ENCODE measurements at regions not wholly inside any gene's neighbourhood (a gene's known extent, or its start where the extent isn't known, plus 50 kb on each side); places are given as distances from the start of the nearest gene placed in this dataset.
A peak's percentile ranks its signal among the peaks of the same experiment; 100 is the strongest.

DNA sequence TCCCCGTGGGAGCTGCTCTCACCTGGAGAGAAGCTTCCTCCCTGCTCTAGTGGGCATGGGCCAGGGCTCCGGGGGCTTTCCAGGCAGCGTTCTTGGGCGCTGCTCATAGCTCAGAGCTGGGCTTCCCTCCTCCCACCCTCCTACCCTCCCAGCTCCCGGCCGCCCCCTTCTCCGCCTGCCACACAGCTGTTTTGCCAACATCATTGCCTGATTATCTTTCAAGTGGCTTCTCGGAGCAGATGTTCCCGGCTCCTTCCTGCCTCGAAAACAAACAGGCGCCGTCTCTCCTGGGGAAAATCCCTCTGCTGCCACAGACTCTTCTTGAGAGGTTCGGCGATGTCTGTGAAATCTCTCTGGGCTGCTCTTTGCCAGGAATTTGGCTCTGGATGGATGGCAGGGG lies 195.6 kb downstream of the RPLP1 start:
- no peaks in the 10 kb centered on the region for H3K36me3 Mint-ChIP-seq
- no peak overlapping the region for H3K27ac Mint-ChIP-seq
- ATAC-seq (peak; percentile 21; the same call in 1 of the 2 replicates), DNase-seq (ENCODE audit: low spot score) (peak; percentile 28)
- no peaks in the 10 kb centered on the region for H3K27me3 Mint-ChIP-seq (ENCODE audit: low read depth)
- TF ChIP-seq ZNF416 (CRISPR knock-in tag; IDR thresholded peaks at IDR 0.05) (no peak), ETV6 (CRISPR knock-in tag; IDR thresholded peaks at IDR 0.05) (no peak), ZNF121 (CRISPR knock-in tag; IDR thresholded peaks at IDR 0.05) (no peak), GTF2I (CRISPR knock-in tag; conservative IDR thresholded peaks at IDR 0.05) (no peak), ESRRA (CRISPR knock-in tag; IDR thresholded peaks at IDR 0.05; ENCODE audit: borderline replicate concordance) (no peak), TP53 (CRISPR knock-in tag; IDR thresholded peaks at IDR 0.05) (no peak), GRHL2 (CRISPR knock-in tag; IDR thresholded peaks at IDR 0.05; ENCODE audit: insufficient replicate concordance, severe bottlenecking) (no peak)
- TF ChIP-seq, protein P1, sequence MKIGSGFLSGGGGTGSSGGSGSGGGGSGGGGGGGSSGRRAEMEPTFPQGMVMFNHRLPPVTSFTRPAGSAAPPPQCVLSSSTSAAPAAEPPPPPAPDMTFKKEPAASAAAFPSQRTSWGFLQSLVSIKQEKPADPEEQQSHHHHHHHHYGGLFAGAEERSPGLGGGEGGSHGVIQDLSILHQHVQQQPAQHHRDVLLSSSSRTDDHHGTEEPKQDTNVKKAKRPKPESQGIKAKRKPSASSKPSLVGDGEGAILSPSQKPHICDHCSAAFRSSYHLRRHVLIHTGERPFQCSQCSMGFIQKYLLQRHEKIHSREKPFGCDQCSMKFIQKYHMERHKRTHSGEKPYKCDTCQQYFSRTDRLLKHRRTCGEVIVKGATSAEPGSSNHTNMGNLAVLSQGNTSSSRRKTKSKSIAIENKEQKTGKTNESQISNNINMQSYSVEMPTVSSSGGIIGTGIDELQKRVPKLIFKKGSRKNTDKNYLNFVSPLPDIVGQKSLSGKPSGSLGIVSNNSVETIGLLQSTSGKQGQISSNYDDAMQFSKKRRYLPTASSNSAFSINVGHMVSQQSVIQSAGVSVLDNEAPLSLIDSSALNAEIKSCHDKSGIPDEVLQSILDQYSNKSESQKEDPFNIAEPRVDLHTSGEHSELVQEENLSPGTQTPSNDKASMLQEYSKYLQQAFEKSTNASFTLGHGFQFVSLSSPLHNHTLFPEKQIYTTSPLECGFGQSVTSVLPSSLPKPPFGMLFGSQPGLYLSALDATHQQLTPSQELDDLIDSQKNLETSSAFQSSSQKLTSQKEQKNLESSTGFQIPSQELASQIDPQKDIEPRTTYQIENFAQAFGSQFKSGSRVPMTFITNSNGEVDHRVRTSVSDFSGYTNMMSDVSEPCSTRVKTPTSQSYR (CRISPR knock-in tag; IDR thresholded peaks at IDR 0.05): no peak
- TF ChIP-seq, protein P2, sequence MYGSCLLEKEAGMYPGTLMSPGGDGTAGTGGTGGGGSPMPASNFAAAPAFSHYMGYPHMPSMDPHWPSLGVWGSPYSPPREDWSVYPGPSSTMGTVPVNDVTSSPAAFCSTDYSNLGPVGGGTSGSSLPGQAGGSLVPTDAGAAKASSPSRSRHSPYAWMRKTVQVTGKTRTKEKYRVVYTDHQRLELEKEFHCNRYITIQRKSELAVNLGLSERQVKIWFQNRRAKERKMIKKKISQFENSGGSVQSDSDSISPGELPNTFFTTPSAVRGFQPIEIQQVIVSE (CRISPR knock-in tag; IDR thresholded peaks at IDR 0.05; ENCODE audit: borderline replicate concordance): no peak
- TF ChIP-seq, protein P3, sequence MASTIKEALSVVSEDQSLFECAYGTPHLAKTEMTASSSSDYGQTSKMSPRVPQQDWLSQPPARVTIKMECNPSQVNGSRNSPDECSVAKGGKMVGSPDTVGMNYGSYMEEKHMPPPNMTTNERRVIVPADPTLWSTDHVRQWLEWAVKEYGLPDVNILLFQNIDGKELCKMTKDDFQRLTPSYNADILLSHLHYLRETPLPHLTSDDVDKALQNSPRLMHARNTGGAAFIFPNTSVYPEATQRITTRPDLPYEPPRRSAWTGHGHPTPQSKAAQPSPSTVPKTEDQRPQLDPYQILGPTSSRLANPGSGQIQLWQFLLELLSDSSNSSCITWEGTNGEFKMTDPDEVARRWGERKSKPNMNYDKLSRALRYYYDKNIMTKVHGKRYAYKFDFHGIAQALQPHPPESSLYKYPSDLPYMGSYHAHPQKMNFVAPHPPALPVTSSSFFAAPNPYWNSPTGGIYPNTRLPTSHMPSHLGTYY (CRISPR knock-in tag; IDR thresholded peaks at IDR 0.05): no peak
- TF ChIP-seq, protein P4, sequence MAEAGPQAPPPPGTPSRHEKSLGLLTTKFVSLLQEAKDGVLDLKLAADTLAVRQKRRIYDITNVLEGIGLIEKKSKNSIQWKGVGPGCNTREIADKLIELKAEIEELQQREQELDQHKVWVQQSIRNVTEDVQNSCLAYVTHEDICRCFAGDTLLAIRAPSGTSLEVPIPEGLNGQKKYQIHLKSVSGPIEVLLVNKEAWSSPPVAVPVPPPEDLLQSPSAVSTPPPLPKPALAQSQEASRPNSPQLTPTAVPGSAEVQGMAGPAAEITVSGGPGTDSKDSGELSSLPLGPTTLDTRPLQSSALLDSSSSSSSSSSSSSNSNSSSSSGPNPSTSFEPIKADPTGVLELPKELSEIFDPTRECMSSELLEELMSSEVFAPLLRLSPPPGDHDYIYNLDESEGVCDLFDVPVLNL (CRISPR knock-in tag; IDR thresholded peaks at IDR 0.05; ENCODE audit: borderline replicate concordance, low read depth): no peak
- TF ChIP-seq, protein P5, sequence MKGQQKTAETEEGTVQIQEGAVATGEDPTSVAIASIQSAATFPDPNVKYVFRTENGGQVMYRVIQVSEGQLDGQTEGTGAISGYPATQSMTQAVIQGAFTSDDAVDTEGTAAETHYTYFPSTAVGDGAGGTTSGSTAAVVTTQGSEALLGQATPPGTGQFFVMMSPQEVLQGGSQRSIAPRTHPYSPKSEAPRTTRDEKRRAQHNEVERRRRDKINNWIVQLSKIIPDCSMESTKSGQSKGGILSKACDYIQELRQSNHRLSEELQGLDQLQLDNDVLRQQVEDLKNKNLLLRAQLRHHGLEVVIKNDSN (CRISPR knock-in tag; IDR thresholded peaks at IDR 0.05): no peak
- no peak overlapping the region for H3K4me3 Mint-ChIP-seq
- POLR2A ChIA-PET: interaction anchor here (1.1 to 1.4 kb wide), 2 partner anchors 38 to 453 kb away, joined by 3 read pairs; no protein-coding TSS in a partner anchor
- CTCF ChIA-PET: interaction anchor here (0.8 to 1.9 kb wide), 2 partner anchors 44 to 126 kb away, joined by 3 to 5 read pairs; no protein-coding TSS in a partner anchor
- H3K4me1 Mint-ChIP-seq: peaks cover 38% of the 10 kb centered on the region
- H3K9me3 Mint-ChIP-seq: no peaks in the 10 kb centered on the region

DNA sequence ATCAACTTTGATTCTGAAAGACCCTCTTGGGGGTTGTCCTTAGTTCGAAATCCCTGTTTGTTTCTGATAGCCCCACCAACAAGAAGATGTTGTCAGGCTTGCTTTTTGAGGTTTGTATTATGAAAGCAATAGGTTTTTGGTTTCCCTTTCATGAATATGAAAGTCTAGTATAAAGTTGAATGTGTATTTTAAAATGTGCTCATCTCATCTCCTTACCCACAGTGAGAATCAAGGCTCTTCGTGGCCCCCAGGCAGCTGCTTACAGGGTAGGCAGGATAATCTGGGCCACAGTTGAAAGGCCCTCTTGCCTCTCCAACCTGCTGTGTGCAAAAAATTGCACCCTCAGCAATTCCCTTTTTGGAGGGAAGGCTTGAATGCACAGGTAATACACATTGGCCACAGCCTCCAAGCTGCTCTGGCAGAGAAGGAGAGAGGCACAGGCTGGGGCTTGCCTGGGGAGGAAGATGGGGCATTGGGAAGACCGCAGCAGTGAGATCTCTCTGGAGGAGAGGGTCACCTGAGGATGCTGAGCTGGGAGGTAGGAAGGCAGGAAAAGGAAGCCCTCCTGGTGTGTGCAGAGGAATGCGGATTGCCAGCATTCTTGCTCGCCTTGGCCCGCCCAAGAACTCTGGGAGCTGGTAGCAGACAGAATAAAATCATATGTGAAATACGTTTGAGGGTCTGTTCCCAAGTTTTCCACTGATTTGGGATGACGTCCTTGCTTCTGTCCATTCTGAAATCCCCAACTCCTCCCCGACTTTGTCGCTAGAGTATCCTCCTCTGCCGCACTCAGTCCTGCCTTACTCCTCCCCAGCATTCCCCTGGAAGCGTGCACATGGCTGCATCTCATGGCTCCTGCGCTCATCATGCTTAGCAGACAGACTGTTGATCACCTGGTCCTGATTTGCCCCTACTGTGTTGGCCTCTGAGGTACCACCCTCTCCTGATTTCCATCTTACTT lies 196.4 kb downstream of the RPLP1 start:
- DNase-seq (ENCODE audit: low spot score): peak; percentile 64
- Mint-ChIP-seq H3K27me3 (ENCODE audit: low read depth) (no peaks in the 10 kb centered on the region), H3K36me3 (no peaks in the 10 kb centered on the region), H3K27ac (0 out of 2 replicates have a peak overlapping the region, but pooled peaks have one; percentile 9), H3K4me3 (no peak overlapping the region), H3K4me1 (peaks cover 38% of the 10 kb centered on the region), H3K9me3 (no peaks in the 10 kb centered on the region)
- POLR2A ChIA-PET: interaction anchor here (1.4 kb wide), 1 partner anchor 37 kb away, joined by 3 read pairs; no protein-coding TSS in a partner anchor
- ATAC-seq: peak; percentile 91
- TF ChIP-seq TEAD1 (CRISPR knock-in tag; IDR thresholded peaks at IDR 0.05): peak; percentile 94
- 0 out of 2 replicates have a peak, but pooled peaks have one; percentile 54 for TF ChIP-seq ZBTB21 (CRISPR knock-in tag; IDR thresholded peaks at IDR 0.05; ENCODE audit: borderline replicate concordance)
- TF ChIP-seq, protein P6, sequence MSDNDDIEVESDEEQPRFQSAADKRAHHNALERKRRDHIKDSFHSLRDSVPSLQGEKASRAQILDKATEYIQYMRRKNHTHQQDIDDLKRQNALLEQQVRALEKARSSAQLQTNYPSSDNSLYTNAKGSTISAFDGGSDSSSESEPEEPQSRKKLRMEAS (CRISPR knock-in tag; IDR thresholded peaks at IDR 0.05): 0 out of 2 replicates have a peak, but pooled peaks have one; percentile 26
- no peak for TF ChIP-seq FOXK1 (CRISPR knock-in tag; IDR thresholded peaks at IDR 0.05)
- TF ChIP-seq CBFB (CRISPR knock-in tag; IDR thresholded peaks at IDR 0.05; ENCODE audit: low read depth): 0 out of 2 replicates have a peak, but pooled peaks have one; percentile 46
- TF ChIP-seq, protein P7, sequence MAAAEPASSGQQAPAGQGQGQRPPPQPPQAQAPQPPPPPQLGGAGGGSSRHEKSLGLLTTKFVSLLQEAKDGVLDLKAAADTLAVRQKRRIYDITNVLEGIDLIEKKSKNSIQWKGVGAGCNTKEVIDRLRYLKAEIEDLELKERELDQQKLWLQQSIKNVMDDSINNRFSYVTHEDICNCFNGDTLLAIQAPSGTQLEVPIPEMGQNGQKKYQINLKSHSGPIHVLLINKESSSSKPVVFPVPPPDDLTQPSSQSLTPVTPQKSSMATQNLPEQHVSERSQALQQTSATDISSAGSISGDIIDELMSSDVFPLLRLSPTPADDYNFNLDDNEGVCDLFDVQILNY (CRISPR knock-in tag; IDR thresholded peaks at IDR 0.05): no peak
- TF ChIP-seq, protein P8, sequence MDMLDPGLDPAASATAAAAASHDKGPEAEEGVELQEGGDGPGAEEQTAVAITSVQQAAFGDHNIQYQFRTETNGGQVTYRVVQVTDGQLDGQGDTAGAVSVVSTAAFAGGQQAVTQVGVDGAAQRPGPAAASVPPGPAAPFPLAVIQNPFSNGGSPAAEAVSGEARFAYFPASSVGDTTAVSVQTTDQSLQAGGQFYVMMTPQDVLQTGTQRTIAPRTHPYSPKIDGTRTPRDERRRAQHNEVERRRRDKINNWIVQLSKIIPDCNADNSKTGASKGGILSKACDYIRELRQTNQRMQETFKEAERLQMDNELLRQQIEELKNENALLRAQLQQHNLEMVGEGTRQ (CRISPR knock-in tag; IDR thresholded peaks at IDR 0.05): 0 out of 2 replicates have a peak, but pooled peaks have one; percentile 25
- CTCF ChIA-PET: interaction anchor here (0.8 to 1.9 kb wide), 2 partner anchors 45 to 127 kb away, joined by 3 to 5 read pairs; no protein-coding TSS in a partner anchor

Data from WTC11 (cell line).